IMR-90 (cell line): ENCODE measurements at regions not wholly inside any gene's neighbourhood (a gene's known extent, or its start where the extent isn't known, plus 50 kb on each side); places are given as distances from the start of the nearest gene placed in this dataset.

Experiments
- FOS ChIP-seq: fragments of 150-350 bp; IDR thresholded peaks from 2 replicates; pipeline ENCODE4 v1.6.1; 2016; ENCODE audit warnings: low read depth, low read length
- POLR2A ChIP-seq: IDR thresholded peaks from 2 replicates; pipeline ENCODE4 v1.6.1; 2012; ENCODE audit warnings: mild to moderate bottlenecking, low read depth, low read length
- RAD21 ChIP-seq: IDR thresholded peaks from 2 replicates; pipeline ENCODE4 v1.6.1; 2012; ENCODE audit warnings: low read length, improper control_type of control experiment
- SMC3 ChIP-seq: fragments of 150-350 bp; IDR thresholded peaks from 2 replicates; pipeline ENCODE4 v1.6.1; 2016; ENCODE audit warnings: low read depth, mild to moderate bottlenecking, antibody characterized with exemption, low read length, moderate library complexity
- TF ChIP-seq, protein P1 (sequence below): conservative IDR thresholded peaks from 2 replicates; pipeline ENCODE4 v1.5.1; 2012; ENCODE audit warnings: mild to moderate bottlenecking, low read depth, low read length, improper control_type of control experiment

DNA sequence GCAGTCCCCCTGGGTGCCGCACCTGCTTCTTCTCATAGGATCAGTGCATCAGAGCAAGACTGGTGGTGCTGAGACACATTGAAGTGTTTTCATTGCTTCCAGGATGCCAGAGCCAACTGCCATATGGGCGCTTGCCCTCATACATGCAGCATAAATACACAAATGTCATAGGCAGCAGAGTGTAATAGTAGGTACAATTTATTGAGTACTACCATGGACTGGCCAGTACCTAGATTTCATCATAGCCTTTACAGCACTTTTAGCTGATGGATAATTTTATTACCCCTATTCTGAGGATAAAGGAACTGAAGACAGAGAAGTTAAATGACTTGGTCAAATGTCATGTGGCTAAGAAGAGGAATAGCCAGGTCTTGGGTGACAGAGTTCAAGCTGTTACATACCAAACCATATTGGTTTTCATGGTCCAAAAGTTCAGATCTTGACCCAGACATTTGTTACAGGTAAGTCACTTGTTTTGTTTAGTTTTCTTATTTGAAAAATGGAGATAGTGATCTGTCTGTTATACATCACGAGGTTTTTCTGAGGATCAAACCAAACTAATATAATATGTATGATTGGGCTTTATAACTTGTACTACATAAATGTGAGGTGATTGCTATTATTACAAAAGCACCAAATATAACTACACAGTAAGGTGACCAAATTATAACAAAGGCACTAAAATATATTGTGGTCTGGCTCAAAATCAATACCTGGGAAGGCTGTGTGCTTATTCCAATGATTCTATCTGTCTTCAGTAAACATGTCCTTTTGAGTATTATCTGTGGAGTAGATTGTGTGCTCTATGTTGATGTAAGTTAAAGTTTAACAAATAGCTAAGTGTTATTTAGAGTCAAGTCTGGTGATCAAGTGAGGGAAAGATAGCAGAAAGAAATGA lies 151.9 kb upstream of the CYRIA start:
- TF ChIP-seq, protein P1, sequence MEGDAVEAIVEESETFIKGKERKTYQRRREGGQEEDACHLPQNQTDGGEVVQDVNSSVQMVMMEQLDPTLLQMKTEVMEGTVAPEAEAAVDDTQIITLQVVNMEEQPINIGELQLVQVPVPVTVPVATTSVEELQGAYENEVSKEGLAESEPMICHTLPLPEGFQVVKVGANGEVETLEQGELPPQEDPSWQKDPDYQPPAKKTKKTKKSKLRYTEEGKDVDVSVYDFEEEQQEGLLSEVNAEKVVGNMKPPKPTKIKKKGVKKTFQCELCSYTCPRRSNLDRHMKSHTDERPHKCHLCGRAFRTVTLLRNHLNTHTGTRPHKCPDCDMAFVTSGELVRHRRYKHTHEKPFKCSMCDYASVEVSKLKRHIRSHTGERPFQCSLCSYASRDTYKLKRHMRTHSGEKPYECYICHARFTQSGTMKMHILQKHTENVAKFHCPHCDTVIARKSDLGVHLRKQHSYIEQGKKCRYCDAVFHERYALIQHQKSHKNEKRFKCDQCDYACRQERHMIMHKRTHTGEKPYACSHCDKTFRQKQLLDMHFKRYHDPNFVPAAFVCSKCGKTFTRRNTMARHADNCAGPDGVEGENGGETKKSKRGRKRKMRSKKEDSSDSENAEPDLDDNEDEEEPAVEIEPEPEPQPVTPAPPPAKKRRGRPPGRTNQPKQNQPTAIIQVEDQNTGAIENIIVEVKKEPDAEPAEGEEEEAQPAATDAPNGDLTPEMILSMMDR: no peak
- TF ChIP-seq SMC3 (no peak), POLR2A (no peak), RAD21 (no peak), FOS (no peak)
